ENCODE measurements at regions not wholly inside any gene's neighbourhood (a gene's known extent, or its start where the extent isn't known, plus 50 kb on each side); places are given as distances from the start of the nearest gene placed in this dataset.

- Histone ChIP-seq H3K9me3 (peaks cover 0 to 6% of the 10 kb centered on the region in 2 donors), H3K4me3 (no peak overlapping the region), H3K4me1 (peaks cover 0 to 10% of the 10 kb centered on the region in 2 donors), H3K27me3 (no peaks in the 10 kb centered on the region), H3K27ac (no peak overlapping the region), H3K36me3 (no peaks in the 10 kb centered on the region)
- no peak for TF ChIP-seq CTCF (IDR thresholded peaks at IDR 0.05)
- no peak for DNase-seq (ENCODE audit: low spot score)
Observed at GRCh38 chr7:41045556-41046123, 657.2 kb downstream of the INHBA start.

GRCh38 chr7:41039981-41040380 is 662.9 kb downstream of the INHBA start:
- Histone ChIP-seq H3K36me3 (no peaks in the 10 kb centered on the region), H3K4me3 (no peak overlapping the region), H3K4me1 (no peaks in the 10 kb centered on the region), H3K9me3 (peaks cover 0 to 6% of the 10 kb centered on the region in 2 donors), H3K27ac (no peak overlapping the region), H3K27me3 (no peaks in the 10 kb centered on the region)
- TF ChIP-seq CTCF (IDR thresholded peaks at IDR 0.05), result no peak
- no peak for DNase-seq (ENCODE audit: low spot score)

- no peak for TF ChIP-seq CTCF (IDR thresholded peaks at IDR 0.05)
- no peak overlapping the region for H3K27ac ChIP-seq
- H3K27me3 ChIP-seq, result no peaks in the 10 kb centered on the region
- no peaks in the 10 kb centered on the region for H3K36me3 ChIP-seq
- peaks cover 0 to 6% of the 10 kb centered on the region in 2 donors for H3K9me3 ChIP-seq
- no peak for DNase-seq (ENCODE audit: low spot score)
- H3K4me3 ChIP-seq, result no peak overlapping the region
- H3K4me1 ChIP-seq, result no peaks in the 10 kb centered on the region
Observed at GRCh38 chr7:41039386-41039953, 663.4 kb downstream of the INHBA start.

- no peak overlapping the region for H3K4me3 ChIP-seq
- DNase-seq (ENCODE audit: low spot score), result no peak
- H3K27me3 ChIP-seq, result no peaks in the 10 kb centered on the region
- no peaks in the 10 kb centered on the region for H3K4me1 ChIP-seq
- peaks cover 0 to 1% of the 10 kb centered on the region in 2 donors for H3K9me3 ChIP-seq
- TF ChIP-seq CTCF (IDR thresholded peaks at IDR 0.05), result no peak
- H3K36me3 ChIP-seq, result no peaks in the 10 kb centered on the region
- H3K27ac ChIP-seq, result no peak overlapping the region
Observed at GRCh38 chr7:41038211-41038610, 664.7 kb downstream of the INHBA start.

- Histone ChIP-seq H3K4me1 (no peaks in the 10 kb centered on the region), H3K36me3 (no peaks in the 10 kb centered on the region), H3K9me3 (no peaks in the 10 kb centered on the region), H3K27ac (no peak overlapping the region), H3K27me3 (no peaks in the 10 kb centered on the region), H3K4me3 (no peak overlapping the region)
- no peak for TF ChIP-seq CTCF (IDR thresholded peaks at IDR 0.05)
- DNase-seq (ENCODE audit: low spot score), result no peak
Observed at GRCh38 chr7:41037691-41038090, 665.2 kb downstream of the INHBA start.

GRCh38 chr7:41035794-41036193 is 667.1 kb downstream of the INHBA start:
- Histone ChIP-seq H3K4me3 (no peak overlapping the region), H3K9me3 (no peaks in the 10 kb centered on the region), H3K4me1 (no peaks in the 10 kb centered on the region), H3K27ac (no peak overlapping the region), H3K36me3 (no peaks in the 10 kb centered on the region), H3K27me3 (no peaks in the 10 kb centered on the region)
- DNase-seq (ENCODE audit: low spot score), result no peak
- TF ChIP-seq CTCF (IDR thresholded peaks at IDR 0.05), result no peak
